Vagina (tissue), 2 donors: ENCODE measurements at regions not wholly inside any gene's neighbourhood (a gene's known extent, or its start where the extent isn't known, plus 50 kb on each side); places are given as distances from the start of the nearest gene placed in this dataset.

Source experiments
- CTCF ChIP-seq, 3 experiments: fragments of 450-650 bp in 2 of 3; fragments of 200-600 bp in 1 of 3; sonication (generic) in 1 of 3; IDR thresholded peaks; one replicate each; pipeline ENCODE4 v1.5.1; 2017 to 2019; ENCODE audit warnings: antibody characterized with exemption in 3 of 3, mild to moderate bottlenecking in 2 of 3, moderate library complexity in 2 of 3
- POLR2A ChIP-seq, 2 donors: fragments of 450-650 bp; IDR thresholded peaks; one replicate each; pipeline ENCODE4 v1.6.1; 2017; ENCODE audit warnings: antibody characterized with exemption in 2 of 2, mild to moderate bottlenecking in 2 of 2, moderate library complexity in 2 of 2
- POLR2AphosphoS5 ChIP-seq, 2 donors: sonication (generic); formaldehyde crosslinking; IDR thresholded peaks; one replicate each; pipeline ENCODE4 v1.9.0; 2017; ENCODE audit warnings: antibody characterized with exemption in 2 of 2, mild to moderate bottlenecking in 2 of 2, low read depth in 1 of 2; ENCODE audit not compliant: insufficient read depth in 1 of 2

DNA sequence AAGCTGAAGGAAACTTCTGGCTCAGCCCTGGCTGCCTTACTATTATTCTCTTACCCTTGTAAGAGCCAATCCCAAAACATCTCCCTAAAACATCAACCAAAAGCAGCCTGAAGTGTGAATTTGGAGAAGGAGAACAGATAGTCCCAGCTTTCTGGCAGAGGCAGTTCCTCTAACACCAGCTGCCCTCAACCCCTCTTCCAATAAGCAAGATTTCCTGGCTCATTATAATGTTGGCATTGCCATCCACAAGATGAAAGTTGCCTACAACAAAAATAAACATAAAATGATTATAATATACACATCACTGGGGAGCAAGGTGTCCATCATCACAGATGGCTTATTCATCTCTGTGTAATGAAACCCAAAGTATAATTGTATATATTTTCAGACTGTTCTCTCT lies 352.5 kb upstream of the CCDC196 start:
- TF ChIP-seq CTCF (IDR thresholded peaks at IDR 0.05) (no peak), POLR2AphosphoS5 (IDR thresholded peaks at IDR 0.05; ENCODE audit: insufficient read depth in 1 of 2, low read depth in 1 of 2) (no peak), POLR2A (IDR thresholded peaks at IDR 0.05) (no peak)
